ENCODE measurements at regions not wholly inside any gene's neighbourhood (a gene's known extent, or its start where the extent isn't known, plus 50 kb on each side); places are given as distances from the start of the nearest gene placed in this dataset.
"Not testable (repeated sequence)": the region's sequence is repeated elsewhere in the genome, so short reads cannot be mapped to it uniquely, and the experiment has no call there.

DNA sequence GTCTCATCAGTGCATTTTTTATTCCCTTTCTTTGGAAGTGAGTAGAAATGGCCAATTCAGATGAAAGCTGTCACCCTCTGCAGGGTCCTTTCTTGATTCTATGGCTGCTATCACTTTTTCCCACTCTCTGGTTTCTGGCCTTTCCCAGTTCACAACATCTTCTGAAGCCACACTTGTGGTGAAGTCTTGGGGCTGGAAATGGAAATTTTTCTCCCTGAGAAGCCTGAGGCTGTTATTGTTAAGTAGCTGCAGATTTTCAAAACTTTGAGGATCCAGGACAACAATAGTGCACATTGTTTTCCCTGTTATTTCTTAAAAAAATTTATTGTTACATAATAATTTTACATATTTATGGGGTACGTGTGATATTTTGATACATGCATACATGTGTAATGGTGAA is 250.3 kb upstream of the RASGRP1 start:
- no peak for DNase-seq (ENCODE audit: low spot score)

DNA sequence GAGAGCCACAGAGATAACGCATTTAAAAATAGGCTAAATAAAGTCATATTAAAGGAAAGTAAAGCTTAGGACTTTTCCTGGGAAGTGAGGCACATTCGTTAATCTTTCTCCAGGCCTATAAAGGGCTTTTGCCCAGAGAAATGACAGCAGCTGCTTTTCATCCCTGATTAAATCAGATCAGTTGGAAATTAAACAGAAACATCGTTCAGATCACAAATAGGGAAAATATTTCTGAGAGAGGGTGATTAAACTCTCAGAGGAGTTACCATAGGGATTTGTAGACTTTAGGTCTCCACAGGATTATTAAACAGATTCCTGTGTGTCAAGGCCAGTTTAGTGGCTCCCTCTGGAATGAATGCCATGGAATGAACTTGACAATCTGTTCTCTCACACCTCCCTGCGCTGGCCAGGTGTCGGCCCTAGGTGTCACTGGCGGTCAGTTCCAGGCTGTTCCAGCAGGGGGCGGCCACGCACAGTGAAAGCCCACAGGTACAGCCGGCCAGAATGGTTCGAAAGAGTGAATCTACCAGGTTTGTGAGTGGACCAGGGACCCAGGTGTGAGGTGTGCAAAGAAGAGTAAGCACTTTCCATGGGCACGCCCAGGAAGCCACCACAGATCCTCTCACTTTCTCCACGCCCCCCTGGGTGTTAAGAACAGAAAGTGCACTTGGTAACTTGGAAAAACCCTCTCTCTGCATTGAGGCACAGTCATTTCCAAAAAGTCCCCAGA is 253.0 kb upstream of the RASGRP1 start:
- DNase-seq (ENCODE audit: low spot score): peak; percentile 56

DNA sequence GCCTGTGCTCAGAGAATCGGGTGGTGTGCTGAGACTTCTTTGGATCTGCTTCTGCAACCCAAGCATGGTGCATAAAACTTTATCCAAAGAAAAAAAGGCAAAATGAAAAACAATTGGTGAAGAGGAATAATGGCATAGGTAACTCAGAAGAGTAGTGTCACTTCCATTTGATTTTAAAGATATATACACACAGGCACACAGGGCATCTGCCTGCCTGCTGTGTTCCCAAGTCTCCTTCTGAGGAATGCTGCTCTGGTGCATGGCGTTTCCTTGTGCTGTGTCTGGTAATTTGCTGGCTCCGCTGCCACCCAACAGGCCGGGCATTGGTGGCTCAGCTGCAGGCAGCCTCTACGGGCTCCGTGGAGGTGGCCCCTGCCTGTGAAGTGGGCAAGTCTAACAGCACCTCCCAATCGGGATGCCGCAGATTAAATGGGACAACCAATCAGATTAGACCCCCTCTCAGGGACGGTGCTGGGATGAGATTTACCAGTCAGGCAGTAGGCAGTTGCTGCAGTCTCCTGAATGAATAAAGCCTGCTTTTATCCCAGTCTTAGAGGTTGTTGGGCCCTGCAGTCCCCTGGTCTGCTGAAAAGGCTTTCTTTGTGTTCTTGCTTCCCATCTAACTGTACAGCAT is 253.7 kb upstream of the RASGRP1 start:
- no peak for DNase-seq (ENCODE audit: low spot score)

DNA sequence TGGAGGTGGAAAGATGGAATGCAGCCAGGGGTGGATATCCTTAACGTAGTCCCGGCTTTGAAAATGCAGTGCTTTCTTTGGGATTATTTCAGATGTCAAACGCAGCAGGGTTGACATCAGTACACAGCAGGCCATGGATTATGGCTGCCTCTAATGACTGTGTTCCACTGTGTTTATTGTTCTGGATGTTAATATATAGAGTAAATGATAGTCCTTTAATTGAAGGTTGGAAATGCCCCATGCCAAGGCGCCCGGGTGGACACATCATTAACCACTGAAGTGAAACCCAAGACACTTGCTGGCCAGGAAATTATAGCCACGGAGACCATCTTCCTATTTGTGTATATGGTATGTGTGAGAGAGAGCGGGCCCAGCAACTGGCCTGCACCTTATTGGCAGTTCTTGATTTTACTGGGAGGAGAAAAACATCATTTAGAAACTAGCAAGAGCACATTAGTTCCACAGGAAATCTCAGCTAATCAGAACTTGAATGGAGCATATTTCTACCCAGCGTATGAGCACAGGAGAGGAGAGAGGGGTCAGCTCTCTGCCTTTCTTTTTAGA is 254.9 kb upstream of the RASGRP1 start:
- DNase-seq (ENCODE audit: low spot score): no peak

DNA sequence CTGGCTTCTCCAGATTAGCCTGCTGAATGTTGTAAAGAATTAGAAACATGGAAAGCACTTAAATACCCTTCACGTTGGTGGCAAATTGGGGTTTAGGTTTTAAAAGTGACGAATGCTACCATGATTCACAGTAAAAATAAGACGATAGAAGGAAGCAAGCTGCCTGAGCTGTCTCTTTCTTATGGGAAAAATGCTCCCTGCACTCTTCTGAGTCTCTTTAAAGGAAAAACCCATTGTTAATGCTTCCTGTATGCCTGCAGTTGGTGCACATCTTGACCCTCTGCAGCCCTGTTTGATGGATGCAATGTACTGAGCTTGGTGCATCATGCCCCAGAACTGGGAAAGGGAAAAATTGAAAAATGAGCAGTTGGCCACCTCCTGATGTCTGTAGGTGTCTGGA is 258.6 kb upstream of the RASGRP1 start:
- no peak for DNase-seq (ENCODE audit: low spot score)

DNA sequence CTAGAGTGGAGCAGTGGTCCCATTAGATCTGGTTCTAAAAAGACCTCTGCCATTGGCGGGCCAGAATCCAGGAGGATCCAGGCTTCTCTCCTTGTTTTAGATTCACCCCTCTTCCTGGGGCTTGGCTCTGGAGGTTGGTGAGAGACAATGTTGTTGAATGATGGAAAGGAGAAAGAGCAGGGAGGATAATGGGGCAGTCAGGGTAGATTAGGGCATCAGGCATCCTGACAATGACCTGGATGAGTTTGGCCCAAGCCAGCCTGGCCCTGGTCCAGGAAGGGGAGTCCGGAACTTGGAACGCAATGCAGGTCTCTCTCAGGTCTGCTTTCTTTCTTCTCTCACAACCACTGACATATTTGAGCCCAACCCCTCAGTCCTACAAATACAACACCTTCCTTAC is 260.1 kb upstream of the RASGRP1 start:
- DNase-seq (ENCODE audit: low spot score): no peak

DNA sequence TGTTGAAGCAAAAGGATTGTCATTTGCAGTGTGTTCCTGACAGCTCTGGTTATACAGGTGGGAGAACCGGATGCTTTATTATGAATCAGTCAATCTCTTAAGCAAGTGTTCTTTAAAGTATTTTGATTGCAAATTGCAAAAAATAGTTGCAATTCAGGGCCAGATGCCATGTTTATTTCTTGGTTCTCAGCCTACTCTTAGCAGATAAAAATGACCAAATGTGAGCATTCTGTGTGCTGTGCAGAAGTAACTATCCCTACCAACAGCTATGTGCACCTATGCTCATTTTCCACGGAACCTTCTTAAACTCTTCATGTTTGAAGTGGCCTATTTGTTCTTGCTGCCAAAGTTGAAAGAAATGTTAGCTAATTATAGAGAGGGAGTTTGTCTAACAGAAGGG is 262.3 kb upstream of the RASGRP1 start:
- DNase-seq (ENCODE audit: low spot score): no peak

DNA sequence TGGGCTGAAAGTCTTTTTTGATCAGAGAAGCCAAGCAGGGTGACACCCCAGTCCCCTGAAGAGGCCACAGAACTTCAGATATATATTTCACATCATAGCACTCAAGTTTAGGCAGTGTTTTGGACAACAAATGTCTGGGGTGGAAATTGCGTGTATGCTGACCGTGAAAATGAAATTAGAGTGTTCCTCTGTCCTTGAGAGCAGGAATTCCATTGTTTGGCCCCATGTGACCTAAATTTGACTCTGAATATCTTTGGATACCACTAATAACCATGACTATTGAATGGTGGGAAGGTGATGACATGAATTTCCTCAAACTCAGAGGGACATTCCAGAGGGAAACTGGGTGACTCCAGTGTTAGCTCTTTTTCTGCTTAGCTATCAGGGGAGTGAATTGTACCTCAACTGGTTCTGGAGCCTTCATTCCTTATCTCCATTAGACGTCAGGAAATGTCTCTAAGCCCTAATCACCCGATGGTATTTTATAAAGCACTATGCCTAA is 263.5 kb upstream of the RASGRP1 start:
- no peak for DNase-seq (ENCODE audit: low spot score)

DNA sequence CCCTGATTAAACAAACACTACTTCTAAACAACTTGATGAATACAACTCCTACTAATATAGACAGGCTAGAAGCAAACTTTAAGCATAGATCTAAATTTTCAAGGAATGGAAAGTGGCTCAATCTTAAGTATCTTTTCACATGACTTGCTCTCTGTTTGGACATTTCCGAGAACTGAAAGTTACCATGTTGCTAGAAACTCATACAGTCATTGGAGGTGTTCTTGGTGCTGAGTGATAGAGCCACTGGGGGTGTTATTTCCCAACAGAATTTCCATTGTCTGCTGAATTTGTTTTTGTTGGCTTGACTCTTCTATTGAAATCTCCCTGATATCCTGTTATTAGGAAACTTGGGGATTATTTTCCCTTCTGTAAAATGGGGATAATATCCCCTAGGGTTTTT is 264.5 kb upstream of the RASGRP1 start:
- no peak for DNase-seq (ENCODE audit: low spot score)

DNA sequence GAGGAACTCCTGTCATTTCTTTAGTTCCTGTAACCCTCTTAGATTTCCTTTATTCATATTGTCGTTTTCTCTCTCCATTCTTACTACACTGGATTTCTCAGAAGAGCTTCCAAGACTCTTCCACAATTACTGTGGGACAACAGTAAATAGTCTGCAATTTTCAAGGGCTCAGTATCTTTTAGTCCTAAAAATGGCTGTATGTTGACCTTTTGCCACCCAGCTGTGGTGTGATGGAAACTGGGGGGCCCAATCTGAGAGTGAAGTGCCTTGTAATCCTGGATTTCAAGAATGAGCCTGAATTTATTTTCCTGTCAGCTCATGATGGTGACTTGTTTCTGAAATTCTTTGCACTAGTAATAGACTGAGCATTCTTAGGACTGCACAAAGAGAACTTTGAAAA is 277.6 kb upstream of the RASGRP1 start:
- DNase-seq (ENCODE audit: low spot score): no peak

DNA sequence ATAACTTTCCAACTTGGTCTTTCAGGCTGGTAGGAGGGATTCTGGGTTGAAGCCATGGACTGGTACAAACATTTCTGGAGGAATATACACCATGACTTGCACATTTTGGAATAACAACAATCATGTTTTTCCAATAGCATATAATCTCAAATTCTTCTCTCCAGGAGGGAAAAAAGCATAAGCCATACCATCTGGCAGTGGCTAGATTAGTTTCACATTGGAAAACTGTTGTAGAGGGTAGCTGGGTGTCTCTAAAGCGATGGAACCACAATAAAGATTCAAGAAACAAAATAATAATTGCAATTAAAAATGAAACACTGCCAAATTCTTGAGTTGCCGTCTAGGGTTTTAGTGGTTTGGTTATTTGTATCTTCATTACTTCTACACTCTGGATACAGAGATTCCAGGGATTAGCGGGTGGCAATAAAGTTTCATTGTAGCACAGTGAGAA is 278.5 kb upstream of the RASGRP1 start:
- DNase-seq (ENCODE audit: low spot score): no peak

DNA sequence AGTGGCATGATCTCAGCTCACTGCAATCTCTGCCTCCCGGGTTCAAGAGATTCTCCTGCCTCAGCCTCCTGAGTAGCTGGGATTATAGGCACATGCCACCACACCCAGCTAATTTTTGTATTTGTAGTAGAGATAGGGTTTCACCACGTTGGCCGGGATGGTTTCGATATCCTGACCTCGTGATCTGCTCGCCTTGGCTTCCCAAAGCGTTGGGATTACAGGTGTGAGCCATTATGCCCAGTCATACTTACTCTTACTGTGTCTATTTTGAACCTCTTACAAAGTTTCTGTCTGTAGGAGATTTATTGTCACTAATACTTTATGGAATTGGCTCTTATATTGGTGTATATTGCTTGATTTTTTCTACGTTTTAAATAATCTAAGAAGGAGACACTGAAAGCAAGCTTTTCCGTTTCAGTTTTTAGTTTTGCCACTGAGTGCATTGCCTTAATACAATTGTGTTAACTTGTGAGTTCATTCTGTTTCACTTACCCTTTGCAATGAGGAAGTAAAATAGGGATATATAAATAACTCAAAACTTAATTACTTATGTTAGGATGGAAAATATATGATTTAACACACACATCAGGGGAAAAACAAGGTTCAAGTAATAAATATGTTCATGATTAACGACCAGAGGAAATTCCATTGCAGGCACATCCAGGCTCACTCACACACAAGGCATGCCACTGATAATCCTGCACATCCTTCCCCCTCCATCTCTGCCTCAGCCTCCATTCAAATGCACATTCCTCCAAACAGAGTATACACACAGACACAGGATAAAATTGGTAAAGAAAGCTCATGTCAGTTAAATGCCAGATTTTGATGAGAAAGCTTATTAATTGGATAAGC is 279.3 kb upstream of the RASGRP1 start:
- DNase-seq (ENCODE audit: low spot score): no peak

DNA sequence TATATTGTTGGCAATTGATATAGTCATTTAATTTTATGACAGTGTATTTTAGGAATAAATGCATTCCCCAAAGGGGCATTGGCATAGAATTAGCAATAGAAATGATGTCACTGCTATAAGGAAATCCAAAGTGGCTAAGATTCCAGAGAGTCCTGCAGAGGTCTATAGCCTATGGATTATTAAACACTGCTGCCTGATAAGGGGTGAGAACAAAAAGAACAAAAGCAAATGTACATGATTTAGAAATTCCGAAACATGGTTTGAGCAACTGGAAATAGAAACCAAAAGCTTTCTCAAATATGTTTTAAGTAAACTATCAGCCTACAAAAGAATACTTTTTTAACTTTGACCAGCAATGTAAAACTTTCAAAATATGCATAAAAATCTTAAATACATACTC is 280.1 kb upstream of the RASGRP1 start:
- DNase-seq (ENCODE audit: low spot score): no peak

DNA sequence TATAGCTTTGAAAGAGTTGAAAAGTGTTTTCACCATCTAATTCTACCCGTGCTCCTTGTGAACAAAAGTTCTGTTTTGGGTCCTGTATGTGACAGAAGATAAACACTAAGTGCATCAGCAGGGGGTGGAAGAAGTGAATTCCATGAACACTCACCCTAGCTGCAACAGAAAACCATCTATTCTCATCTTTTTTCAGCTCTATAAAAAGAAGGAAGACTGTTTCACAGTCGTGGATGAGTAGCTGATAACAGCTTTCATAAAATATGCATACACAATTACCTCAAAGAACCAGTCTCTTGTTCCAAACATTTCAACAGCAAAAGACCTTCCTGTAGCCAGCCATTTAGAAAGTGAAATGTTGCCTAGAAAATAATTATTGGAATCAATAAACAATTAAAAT is 281.7 kb upstream of the RASGRP1 start:
- DNase-seq (ENCODE audit: low spot score): no peak

DNA sequence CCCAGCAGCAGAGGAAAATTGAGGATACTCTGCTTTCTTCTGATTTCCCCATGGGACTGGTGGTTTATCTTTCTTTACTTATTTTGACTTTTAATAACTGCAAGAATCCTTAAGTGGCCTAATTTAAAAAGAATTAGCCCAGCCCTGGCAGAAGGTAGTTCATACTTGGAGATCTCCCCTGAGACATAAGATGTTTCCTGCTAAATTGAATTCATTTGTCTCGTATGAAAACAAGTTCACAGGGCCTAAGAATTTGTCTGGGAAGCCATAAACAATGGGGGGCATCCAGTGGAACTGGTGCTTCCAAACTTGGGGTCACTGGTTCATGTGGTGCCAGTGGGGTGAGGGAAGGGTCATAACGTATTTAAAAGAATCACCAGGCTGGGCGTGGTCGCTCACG is 283.1 kb upstream of the RASGRP1 start:
- DNase-seq (ENCODE audit: low spot score): no peak

DNA sequence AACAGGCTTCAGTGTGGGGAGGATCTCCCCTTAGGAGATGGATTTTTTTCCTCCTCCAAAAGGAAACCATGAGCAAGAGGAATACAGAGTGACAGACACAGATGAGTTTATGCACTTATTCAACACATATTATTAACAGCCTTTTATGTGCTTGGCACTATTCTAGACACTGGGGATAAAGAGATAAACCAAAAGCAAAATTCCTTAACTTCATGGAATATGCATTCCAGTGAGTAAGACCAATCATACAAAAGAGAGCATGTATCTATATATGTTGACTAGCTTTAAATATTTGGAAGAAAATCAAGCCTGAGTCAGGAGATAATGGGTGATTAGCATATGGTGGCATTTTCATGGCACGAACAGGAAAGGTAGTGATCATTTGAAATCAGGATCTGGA is 284.4 kb upstream of the RASGRP1 start:
- DNase-seq (ENCODE audit: low spot score): no peak

DNA sequence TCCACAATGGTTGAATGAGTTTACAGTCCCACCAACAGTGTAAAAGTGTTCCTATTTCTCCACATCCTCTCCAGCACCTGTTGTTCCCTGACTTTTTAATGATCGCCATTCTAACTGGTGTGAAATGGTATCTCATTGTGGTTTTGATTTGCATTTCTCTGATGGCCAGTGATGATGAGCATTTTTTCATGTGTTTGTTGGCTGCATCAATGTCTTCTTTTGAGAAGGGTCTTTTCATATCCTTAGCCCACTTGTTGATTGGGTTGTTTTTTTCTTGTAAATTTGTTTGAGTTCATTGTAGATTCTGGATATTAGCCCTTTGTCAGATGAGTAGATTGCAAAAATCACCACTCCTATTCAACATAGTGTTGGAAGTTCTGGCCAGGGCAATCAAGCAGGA is 287.6 kb upstream of the RASGRP1 start:
- DNase-seq (ENCODE audit: low spot score): not testable (repeated sequence)

DNA sequence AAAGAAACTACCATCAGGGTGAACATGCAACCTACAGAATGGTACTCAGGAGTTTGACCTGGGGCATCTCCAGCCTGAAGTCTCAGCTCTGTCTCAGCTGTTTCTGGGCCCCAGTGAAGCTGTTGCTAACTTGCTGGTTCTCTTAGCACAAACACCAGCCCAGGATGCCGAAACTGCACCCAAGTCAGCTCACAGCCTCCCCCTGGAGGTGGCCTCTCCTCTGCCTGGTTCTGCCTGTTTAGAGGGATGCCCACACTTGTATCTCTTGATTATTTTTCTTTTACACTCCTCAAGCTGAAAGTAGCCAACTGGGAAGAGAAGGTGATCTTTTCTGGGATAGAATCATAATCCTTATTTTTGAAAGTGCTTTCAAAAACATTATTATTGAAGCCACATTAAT is 289.0 kb upstream of the RASGRP1 start:
- no peak for DNase-seq (ENCODE audit: low spot score)

DNA sequence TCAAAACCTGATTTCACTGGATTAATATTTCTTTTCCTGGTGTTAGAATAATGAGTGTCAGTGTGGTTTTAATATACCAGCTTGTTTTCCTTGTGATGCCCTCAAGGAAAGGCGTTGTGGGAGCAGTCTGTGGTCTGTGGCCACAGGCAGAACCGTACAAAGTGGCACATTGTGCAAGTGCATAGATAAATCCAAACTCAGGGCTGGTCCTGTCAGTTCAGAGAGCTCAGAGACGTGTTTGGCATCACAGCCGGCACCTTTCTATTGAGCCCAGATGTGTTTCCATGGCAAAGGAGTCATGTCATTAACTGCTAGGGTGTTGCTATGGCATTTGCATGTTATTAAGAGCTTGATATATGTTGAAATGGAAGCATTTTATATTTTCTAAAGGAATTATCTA is 289.9 kb upstream of the RASGRP1 start:
- DNase-seq (ENCODE audit: low spot score): no peak

DNA sequence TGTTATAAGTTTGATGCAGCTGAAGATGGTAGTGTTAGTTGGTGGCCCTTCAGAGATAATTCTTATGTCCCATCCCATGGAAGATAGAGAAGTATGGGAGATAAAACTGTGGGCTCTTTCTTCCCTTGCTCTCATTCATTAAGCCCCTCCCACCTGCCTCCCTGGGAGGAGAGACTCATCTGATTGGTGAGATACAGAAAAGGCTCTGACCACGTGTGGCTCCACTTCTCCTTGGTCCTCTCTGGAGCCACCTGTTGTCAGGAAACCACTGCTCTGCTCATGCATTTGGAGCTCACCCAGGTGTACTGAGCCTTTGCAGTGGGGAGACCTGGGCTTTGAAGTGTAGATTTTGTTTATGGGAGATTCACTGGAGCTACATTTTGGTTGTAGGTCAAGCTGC is 293.2 kb upstream of the RASGRP1 start:
- DNase-seq (ENCODE audit: low spot score): no peak

DNA sequence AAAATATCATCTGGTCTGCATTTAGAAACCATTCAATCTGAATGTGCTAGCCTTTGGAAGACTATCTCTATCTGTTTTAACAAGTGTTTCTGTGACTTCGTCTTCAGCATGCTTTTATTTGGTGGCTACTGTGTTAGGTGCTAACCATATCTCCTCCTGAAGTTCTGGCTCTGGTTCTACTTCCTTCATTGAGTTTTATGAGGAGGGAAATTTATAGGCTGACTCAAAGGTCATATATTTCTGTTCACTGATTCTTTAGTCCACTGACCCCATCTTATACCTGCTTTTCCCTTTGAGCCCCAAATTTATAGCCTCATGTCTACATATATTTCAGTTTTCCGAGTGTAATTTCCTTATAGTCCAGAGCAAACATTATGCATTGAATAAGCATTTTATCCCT is 295.0 kb upstream of the RASGRP1 start:
- no peak for DNase-seq (ENCODE audit: low spot score)

DNA sequence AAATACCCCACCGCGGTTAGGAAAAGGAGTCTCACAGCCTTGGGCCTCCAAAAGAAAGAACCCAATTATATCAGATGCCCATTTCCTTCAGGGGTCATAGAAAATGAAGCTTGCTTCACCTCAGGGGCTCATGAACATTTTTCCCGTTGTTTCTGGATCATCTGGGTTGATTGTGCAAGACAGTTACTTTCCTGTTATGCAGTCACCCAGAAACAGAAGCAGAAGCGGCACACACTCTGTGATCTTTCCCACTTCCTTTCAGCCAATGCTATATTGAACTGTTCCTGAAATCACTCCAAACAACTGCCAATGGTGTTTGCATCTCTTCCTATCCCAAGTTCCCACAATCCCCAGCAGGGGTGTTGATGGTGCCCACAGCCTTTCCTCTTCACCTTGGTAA is 295.6 kb upstream of the RASGRP1 start:
- DNase-seq (ENCODE audit: low spot score): no peak

DNA sequence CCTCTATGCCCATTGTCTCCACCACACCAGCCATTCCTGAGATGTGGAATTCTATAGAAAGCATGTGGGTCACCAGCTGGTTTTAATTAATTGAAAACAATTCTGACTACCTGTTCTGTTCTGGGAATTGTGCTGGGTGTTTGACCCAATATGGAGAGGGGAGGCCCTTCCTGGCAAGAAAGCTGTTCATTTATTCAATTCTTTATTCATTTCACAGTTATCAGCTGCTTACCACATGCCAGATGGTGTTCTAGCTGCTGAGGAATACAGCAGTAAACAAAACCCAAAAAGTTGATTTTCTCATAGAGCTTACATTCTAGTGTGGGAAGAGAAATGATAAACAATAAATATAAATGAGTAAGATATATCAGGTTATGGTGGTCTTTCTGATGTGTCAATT is 296.1 kb upstream of the RASGRP1 start:
- DNase-seq (ENCODE audit: low spot score): no peak

Measured in HuH-7 (cell line).